ENCODE measurements at regions not wholly inside any gene's neighbourhood (a gene's known extent, or its start where the extent isn't known, plus 50 kb on each side); places are given as distances from the start of the nearest gene placed in this dataset.

GRCh38 chr13:105607426-105607825 lies 928.0 kb downstream of the EFNB2 start:
- Histone ChIP-seq H3K27ac (no peak overlapping the region), H3K4me1 (ENCODE audit: low read depth, poor library complexity, severe bottlenecking) (no peaks in the 10 kb centered on the region), H3K27me3 (ENCODE audit: insufficient read depth, low read depth) (no peaks in the 10 kb centered on the region), H3K4me2 (no peak overlapping the region), H3K4me3 (IDR thresholded peaks at IDR 0.05; ENCODE audit: insufficient read depth, low read depth, low read length) (no peak overlapping the region), H2AFZ (ENCODE audit: low read depth) (no peak overlapping the region), H4K20me1 (ENCODE audit: insufficient read depth) (no peaks in the 10 kb centered on the region), H3K9ac (no peak overlapping the region), H3K79me2 (ENCODE audit: insufficient read depth, low read depth) (no peaks in the 10 kb centered on the region), H3K36me3 (ENCODE audit: insufficient read depth) (no peaks in the 10 kb centered on the region)
- TF ChIP-seq CTCF (conservative IDR thresholded peaks at IDR 0.05; ENCODE audit: low read depth, low read length), result no peak

- Histone ChIP-seq H3K4me3 (IDR thresholded peaks at IDR 0.05; ENCODE audit: insufficient read depth, low read depth, low read length) (no peak overlapping the region), H2AFZ (ENCODE audit: low read depth) (no peak overlapping the region), H3K27me3 (ENCODE audit: insufficient read depth, low read depth) (no peaks in the 10 kb centered on the region), H3K27ac (no peak overlapping the region), H3K9ac (no peak overlapping the region), H3K4me1 (ENCODE audit: low read depth, poor library complexity, severe bottlenecking) (no peaks in the 10 kb centered on the region), H3K79me2 (ENCODE audit: insufficient read depth, low read depth) (no peaks in the 10 kb centered on the region), H3K4me2 (no peak overlapping the region), H3K36me3 (ENCODE audit: insufficient read depth) (no peaks in the 10 kb centered on the region), H4K20me1 (ENCODE audit: insufficient read depth) (no peaks in the 10 kb centered on the region)
- no peak for TF ChIP-seq CTCF (conservative IDR thresholded peaks at IDR 0.05; ENCODE audit: low read depth, low read length)
These were observed 928.4 kb downstream of the EFNB2 start for GRCh38 chr13:105607016-105607415.

GRCh38 chr13:105602956-105603670 lies 932.3 kb downstream of the EFNB2 start:
- no peak overlapping the region for H3K4me2 ChIP-seq
- no peak overlapping the region for H3K27ac ChIP-seq
- H3K27me3 ChIP-seq (ENCODE audit: insufficient read depth, low read depth), result no peaks in the 10 kb centered on the region
- no peak overlapping the region for H3K9ac ChIP-seq
- H3K79me2 ChIP-seq (ENCODE audit: insufficient read depth, low read depth), result no peaks in the 10 kb centered on the region
- H3K36me3 ChIP-seq (ENCODE audit: insufficient read depth), result no peaks in the 10 kb centered on the region
- no peak overlapping the region for H3K4me3 ChIP-seq (IDR thresholded peaks at IDR 0.05; ENCODE audit: insufficient read depth, low read depth, low read length)
- TF ChIP-seq CTCF (conservative IDR thresholded peaks at IDR 0.05; ENCODE audit: low read depth, low read length), result no peak
- no peak overlapping the region for H2AFZ ChIP-seq (ENCODE audit: low read depth)
- no peaks in the 10 kb centered on the region for H4K20me1 ChIP-seq (ENCODE audit: insufficient read depth)
- H3K4me1 ChIP-seq (ENCODE audit: low read depth, poor library complexity, severe bottlenecking), result no peaks in the 10 kb centered on the region

GRCh38 chr13:105599477-105600037 lies 935.9 kb downstream of the EFNB2 start:
- Histone ChIP-seq H3K27me3 (ENCODE audit: insufficient read depth, low read depth) (no peaks in the 10 kb centered on the region), H3K4me3 (IDR thresholded peaks at IDR 0.05; ENCODE audit: insufficient read depth, low read depth, low read length) (no peak overlapping the region), H4K20me1 (ENCODE audit: insufficient read depth) (no peaks in the 10 kb centered on the region), H3K79me2 (ENCODE audit: insufficient read depth, low read depth) (no peaks in the 10 kb centered on the region), H2AFZ (ENCODE audit: low read depth) (no peak overlapping the region), H3K4me2 (no peak overlapping the region), H3K4me1 (ENCODE audit: low read depth, poor library complexity, severe bottlenecking) (no peaks in the 10 kb centered on the region), H3K9ac (no peak overlapping the region), H3K36me3 (ENCODE audit: insufficient read depth) (no peaks in the 10 kb centered on the region), H3K27ac (no peak overlapping the region)
- no peak for TF ChIP-seq CTCF (conservative IDR thresholded peaks at IDR 0.05; ENCODE audit: low read depth, low read length)

Data from KMS-11 (cell line).